ENCODE measurements at regions not wholly inside any gene's neighbourhood (a gene's known extent, or its start where the extent isn't known, plus 50 kb on each side); places are given as distances from the start of the nearest gene placed in this dataset.

GRCh38 chrX:137166591-137166990 lies 132.8 kb upstream of the GPR101 start:
- TF ChIP-seq TAF1 (IDR thresholded peaks at IDR 0.05; ENCODE audit: borderline replicate concordance, low read depth, low read length) (no peak), CTCF (IDR thresholded peaks at IDR 0.05) (peak; percentile 51), MAX (IDR thresholded peaks at IDR 0.05; ENCODE audit: low read depth) (no peak), GATA2 (CRISPR knock-in tag; IDR thresholded peaks at IDR 0.05) (no peak), EZH2phosphoT487 (IDR thresholded peaks at IDR 0.05; ENCODE audit: borderline replicate concordance, low read depth) (no peak), SMC3 (IDR thresholded peaks at IDR 0.05; ENCODE audit: low read depth, low read length) (no peak), REST (IDR thresholded peaks at IDR 0.05; ENCODE audit: low read depth, low read length) (no peak), MXI1 (IDR thresholded peaks at IDR 0.05; ENCODE audit: low read depth, low read length) (no peak), MEF2A (IDR thresholded peaks at IDR 0.05; ENCODE audit: borderline replicate concordance, low read depth) (no peak), RCOR1 (IDR thresholded peaks at IDR 0.05; ENCODE audit: low read length) (no peak), POLR2AphosphoS5 (IDR thresholded peaks at IDR 0.05; ENCODE audit: low read depth, low read length) (no peak)

All from SK-N-SH (cell line).